MM.1S (cell line): ENCODE measurements at regions not wholly inside any gene's neighbourhood (a gene's known extent, or its start where the extent isn't known, plus 50 kb on each side); places are given as distances from the start of the nearest gene placed in this dataset.

Experiments used
- EZH2phosphoT487 ChIP-seq: fragments of 300-600 bp; sonication (generic); IDR thresholded peaks from 2 replicates; pipeline ENCODE4 v1.6.1; 2018; ENCODE audit warnings: antibody characterized with exemption, low read length
- TF ChIP-seq, protein P1 (sequence below): fragments of 300-600 bp; sonication (generic); IDR thresholded peaks from 2 replicates; pipeline ENCODE4 v1.5.1; 2016; ENCODE audit warnings: antibody characterized with exemption, low read length, mixed read lengths

DNA sequence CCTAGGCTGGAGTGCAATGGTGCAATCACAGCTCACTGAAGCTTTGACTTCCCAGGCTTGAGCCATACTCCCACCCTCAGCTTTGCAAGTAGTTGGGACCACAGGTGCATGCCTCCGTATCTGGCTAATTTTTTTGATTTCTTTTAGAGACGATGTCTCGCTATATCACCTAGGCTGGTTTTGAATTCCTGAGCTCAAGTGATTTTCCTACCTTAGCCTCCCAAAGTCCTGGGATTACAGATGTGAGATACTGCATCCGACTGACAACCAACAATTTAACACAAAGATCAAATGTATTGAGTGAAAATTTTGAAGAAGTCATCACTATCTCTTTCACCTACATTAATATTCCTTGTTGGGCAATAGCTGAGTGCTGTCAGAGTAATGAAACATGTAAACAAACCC lies 181.6 kb downstream of the MYCN start:
- no peak for TF ChIP-seq EZH2phosphoT487
- TF ChIP-seq, protein P1, sequence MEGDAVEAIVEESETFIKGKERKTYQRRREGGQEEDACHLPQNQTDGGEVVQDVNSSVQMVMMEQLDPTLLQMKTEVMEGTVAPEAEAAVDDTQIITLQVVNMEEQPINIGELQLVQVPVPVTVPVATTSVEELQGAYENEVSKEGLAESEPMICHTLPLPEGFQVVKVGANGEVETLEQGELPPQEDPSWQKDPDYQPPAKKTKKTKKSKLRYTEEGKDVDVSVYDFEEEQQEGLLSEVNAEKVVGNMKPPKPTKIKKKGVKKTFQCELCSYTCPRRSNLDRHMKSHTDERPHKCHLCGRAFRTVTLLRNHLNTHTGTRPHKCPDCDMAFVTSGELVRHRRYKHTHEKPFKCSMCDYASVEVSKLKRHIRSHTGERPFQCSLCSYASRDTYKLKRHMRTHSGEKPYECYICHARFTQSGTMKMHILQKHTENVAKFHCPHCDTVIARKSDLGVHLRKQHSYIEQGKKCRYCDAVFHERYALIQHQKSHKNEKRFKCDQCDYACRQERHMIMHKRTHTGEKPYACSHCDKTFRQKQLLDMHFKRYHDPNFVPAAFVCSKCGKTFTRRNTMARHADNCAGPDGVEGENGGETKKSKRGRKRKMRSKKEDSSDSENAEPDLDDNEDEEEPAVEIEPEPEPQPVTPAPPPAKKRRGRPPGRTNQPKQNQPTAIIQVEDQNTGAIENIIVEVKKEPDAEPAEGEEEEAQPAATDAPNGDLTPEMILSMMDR = no peak
